GM12878 (cell line): ENCODE measurements at regions not wholly inside any gene's neighbourhood (a gene's known extent, or its start where the extent isn't known, plus 50 kb on each side); places are given as distances from the start of the nearest gene placed in this dataset.

Source experiments
- CHD2 ChIP-seq: IDR thresholded peaks from 2 replicates; pipeline ENCODE4 v1.6.1; 2011; ENCODE audit warnings: low read depth, low read length, improper control_type of control experiment, borderline replicate concordance
- EGR1 ChIP-seq, 2 experiments: IDR thresholded peaks; 1 replicate in 1 of 2; 2 replicates in 1 of 2; pipeline ENCODE4 v1.6.1; 2011 to 2012; ENCODE audit warnings: low read depth in 2 of 2, low read length in 2 of 2, borderline replicate concordance in 1 of 2, mild to moderate bottlenecking in 1 of 2, moderate library complexity in 1 of 2
- JUND ChIP-seq: IDR thresholded peaks from 2 replicates; pipeline ENCODE4 v1.6.1; 2012; ENCODE audit warnings: low read depth, mild to moderate bottlenecking, low read length, improper control_type of control experiment, moderate library complexity
- KDM1A ChIP-seq: fragments of 200-600 bp; sonication (generic); IDR thresholded peaks from 2 replicates; pipeline ENCODE4 v1.6.1; 2016; ENCODE audit warnings: borderline replicate concordance
- NFIC ChIP-seq: IDR thresholded peaks from 2 replicates; pipeline ENCODE4 v1.6.1; 2012; ENCODE audit warnings: low read depth, mild to moderate bottlenecking, inconsistent platforms, low read length, moderate library complexity
- POLR2A ChIP-seq: IDR thresholded peaks from 2 replicates; pipeline ENCODE4 v1.6.1; 2011; ENCODE audit warnings: low read depth, mild to moderate bottlenecking, low read length
- TBL1XR1 ChIP-seq: IDR thresholded peaks from 2 replicates; pipeline ENCODE4 v1.6.1; 2012; ENCODE audit warnings: low read depth, low read length, improper control_type of control experiment
- ZNF274 ChIP-seq: IDR thresholded peaks from one replicate; pipeline ENCODE4 v1.8.0; 2011; ENCODE audit not compliant: insufficient read length, insufficient read depth

DNA sequence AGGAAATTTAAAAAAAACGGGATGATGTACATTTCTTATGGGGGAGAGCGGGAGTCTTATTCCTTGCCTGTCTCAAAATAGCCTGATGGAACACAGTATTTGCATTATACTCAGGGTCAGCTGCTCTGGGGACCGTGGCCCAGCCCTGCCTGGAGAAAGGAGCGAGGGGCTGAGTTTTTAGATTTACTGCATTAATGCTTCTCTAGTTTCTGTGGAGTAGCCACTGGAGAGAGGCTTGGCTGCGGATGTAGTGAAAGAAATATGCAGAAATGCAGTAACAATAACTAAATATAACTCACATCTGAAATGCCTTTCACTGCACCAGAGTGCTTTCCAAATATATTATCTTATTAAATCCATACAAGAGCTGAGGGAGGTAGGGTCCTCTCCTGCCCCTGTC, 87.6 kb upstream of the MAP1LC3B2 start:
- TF ChIP-seq CHD2 (no peak), NFIC (no peak), EGR1 (IDR thresholded peaks at IDR 0.05; ENCODE audit: borderline replicate concordance in 1 of 2, low read depth in 2 of 2, low read length in 2 of 2) (no peak), ZNF274 (no peak), POLR2A (no peak), TBL1XR1 (no peak), JUND (no peak), KDM1A (no peak)
